ENCODE measurements at regions not wholly inside any gene's neighbourhood (a gene's known extent, or its start where the extent isn't known, plus 50 kb on each side); places are given as distances from the start of the nearest gene placed in this dataset.

DNA sequence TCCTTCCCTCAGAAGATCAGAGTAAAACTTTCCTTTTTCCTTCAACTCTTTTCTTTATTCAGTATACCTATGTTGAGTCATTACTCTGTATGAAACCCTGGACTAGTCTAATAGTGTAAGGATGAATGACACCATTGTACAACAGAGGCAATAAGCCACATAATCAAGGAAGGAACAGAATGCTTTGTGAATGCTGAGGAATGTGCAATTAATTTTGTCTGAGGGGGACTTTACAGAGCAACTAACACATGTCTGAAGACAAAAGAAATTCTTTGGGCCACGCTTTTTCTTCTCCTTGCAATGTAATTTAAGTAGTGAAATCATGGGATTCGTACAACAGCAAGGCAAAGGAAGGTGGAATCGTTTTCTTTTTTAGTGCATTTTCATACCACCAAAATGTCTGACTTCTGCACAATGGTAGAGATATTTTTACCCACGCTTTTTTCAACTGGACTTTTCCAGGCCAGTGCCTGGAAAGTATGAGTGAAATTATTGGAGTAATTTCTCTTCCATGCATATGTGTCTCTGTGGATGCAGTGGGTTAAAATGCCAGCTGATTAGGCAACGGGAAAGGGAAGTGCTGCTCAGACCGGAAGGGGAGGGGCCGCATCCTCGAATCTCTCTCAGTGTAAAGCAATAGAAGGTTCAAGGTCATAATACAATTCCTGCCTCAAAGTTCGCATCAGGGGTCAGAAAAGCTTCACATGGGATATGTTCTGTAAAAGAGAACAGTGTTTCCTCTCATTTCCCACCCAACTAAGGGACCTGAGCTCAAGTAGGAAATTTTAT is 89.9 kb upstream of the MTHFD1L start:
- peak in 2 of 4 experiments; percentile 7 to 11 for DNase-seq

DNA sequence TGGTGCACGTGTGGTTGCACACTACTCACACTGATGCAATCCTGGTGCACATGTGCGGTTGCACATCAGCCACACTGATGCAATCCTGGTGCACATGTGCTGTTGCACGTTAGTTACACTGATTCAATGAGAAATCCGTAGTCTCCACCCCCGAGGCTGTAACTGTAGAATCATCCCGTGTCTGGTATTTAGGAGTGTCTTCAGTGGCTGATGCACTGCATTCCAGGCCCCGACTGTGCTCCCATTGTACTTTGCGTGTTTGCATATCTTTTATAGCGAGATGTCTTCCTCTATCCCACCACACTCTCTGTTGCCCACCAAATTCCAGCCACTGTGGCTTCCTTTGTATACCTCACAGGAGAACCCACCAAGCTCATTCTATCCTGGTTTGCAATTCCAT is 87.8 kb upstream of the MTHFD1L start:
- DNase-seq, result no peak

DNA sequence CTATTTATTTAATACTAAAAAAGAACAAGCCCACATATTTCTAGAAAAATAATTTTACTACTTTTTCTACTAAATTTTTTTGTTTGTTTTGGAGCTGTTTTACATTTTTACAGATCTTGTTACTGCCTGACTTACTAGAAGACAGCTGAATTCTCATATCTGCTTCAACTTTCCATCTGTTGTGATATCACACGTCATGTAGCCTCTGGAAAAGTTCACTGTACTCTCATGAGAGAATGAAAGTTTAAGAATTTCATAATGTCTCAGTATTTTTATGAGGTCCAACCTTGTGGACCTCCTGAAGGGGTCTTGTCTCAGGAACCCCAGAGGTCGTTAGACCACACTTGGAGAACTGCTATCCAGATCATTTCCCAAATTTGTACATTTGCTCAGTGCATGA is 81.7 kb upstream of the MTHFD1L start:
- no peak for DNase-seq

DNA sequence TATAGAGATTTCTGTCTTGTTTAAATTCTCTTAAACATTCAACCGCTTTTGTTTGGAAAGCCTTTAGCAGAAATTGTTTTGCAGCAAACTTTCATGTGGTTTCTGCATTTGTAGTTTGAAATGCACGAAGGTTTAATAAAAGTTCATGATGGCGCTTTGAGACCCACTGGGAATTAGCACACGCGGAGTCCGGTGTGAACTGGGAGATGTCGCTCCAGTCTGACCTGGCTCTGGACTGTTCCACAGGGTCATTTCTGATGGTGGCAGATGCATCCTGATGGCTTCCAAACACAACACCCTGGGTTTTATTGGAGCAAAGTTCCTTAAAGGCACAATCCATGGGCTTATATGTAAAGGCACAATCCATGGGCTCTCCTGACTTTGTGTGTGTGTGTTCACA is 78.1 kb upstream of the MTHFD1L start:
- DNase-seq, result no peak

DNA sequence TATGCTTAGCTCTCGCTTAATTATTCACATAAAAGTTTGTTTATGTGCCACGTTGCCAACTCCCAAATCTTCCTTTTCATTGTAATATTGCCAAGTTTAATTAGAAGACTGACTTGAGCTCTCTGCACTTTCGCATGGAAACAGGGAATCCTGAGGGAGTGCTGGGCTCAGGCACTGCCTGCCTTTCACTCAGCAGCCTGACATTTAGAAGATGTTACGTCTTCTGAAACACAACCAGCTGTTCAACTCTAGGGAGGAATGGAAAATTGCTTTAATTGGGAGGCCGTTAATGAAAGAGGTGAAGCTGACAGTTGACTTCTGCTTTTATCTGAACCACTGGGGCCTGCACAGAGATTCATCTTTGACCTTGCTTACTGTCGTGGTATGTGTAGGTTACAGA is 77.4 kb upstream of the MTHFD1L start:
- DNase-seq, result no peak

DNA sequence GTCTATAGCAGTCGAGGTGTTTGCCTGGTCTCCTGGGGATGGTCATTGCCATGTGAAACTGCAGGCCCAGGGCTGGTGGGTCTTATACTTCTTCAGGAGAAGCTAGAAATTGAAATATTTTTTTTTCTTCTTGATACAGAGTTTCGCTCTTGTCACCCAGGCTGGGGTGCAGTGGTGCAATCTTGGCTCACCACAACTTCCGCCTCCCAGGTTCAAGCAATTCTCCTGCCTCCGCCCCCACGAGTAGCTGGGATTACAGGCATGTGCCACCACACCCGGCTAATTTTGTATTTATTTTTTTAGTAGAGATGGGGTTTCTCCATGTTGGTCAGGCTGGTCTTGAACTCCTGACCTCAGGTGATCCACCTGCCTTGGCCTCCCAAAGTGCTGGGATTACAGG is 75.6 kb upstream of the MTHFD1L start:
- peak in 3 of 4 experiments; percentile 19 to 55 (median 21) for DNase-seq

DNA sequence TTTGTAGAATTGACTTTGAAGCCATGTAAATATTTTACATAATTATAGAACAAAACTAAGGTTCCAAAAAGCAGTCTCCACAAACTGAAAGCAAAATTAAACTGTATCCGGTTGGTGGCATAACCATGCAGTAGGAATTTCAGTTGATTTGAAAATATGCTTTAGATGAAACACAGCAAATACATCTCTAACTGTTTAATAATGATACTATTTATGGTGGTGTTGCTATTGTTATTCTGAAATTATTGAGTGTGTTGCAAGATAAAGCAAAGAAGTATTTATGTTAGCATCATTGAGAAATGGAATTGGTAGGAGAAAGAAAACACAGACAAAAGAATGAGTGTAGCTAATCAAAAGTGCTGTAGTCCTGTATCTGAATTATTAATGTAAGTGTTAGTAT is 73.8 kb upstream of the MTHFD1L start:
- no peak for DNase-seq

DNA sequence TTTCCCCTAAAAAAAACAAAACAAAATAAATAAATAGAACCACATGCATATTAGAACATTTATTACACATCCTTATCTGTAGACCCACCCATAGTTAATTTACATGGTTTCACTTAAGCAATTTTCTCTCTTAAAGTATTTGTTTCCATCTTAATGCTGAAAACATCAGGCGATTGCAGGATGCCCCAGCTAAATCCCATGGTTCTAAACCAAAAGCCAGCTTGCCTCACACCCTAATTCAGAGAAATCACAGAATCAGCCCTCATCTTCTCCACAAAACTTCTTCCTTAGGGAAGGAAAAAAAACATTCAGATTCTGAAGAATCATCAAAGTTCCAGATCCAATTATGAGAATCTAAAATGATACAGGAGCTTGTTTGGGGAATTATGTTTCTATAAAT is 67.6 kb upstream of the MTHFD1L start:
- DNase-seq, result no peak

DNA sequence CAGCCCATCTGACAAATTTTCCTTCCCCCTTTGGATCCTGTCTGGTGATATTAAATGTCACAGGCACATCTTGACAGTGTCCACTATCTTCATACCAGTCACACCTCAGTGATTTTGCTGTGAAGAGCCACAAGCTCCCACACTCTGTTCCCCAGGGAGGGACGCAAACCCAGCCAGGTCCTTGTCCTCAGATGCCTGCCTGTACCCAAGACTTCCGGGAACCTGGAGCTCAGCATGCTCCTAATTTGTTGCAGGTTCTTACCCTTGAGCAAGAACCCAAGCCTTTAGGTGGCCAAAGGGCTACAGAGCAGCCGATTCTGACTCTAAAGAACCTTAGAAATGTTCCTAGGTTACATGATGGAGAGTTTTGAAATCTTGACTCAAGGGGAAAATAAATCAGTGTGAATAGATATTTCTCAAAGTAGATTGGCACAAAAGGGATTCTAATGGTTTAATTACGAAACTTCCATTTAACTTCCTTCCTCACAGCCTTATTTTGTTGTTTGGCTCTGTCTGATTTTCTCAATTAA is 66.2 kb upstream of the MTHFD1L start:
- DNase-seq, result no peak

DNA sequence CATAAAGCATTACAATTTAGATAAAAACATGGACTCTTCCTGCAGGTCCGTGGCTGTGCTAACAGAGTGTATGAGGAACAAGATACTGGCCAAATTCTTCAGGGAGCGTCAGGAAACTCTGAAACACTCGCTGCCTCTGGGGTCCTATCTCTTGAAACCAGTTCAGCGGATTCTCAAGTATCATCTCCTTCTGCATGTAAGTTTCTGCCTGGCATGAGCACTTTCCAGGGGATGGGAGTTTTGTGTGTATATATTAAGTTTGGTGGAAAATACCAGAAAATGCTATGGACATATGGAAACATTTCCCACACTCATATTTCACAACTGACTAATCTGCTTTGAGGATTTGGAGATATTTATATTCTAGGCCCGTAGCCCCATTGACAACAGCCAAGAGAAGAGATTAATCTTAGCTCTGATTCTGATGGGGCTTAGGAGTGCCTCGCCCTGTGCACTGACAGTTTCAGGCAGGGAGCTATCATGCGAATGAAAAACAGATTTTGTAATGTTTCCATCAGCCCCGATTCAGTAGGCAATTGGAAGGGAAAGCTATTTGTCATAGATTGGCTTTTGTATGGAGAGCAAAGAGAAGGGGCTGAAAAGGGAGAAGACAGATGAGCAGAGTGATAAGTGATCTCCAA is 64.7 kb upstream of the MTHFD1L start:
- DNase-seq, result no peak

DNA sequence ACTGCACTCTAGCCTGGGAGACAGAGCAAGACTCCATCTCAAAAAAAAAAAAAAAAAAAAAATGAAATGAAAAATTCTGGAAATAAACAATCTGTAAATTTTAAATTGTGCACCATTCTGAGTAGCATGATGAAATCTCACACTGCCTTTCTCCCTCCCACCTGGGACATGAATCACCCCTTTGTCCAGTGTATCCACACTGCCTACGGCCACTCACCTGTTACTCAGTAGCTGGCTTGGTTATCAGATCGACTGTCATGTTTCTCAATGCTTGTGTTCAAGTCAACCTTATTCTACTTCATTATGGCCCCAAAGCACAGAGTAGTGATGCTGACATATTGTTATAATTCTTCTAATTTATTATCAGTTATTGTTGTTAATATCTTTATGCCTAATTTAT is 58.7 kb upstream of the MTHFD1L start:
- DNase-seq, result no peak

DNA sequence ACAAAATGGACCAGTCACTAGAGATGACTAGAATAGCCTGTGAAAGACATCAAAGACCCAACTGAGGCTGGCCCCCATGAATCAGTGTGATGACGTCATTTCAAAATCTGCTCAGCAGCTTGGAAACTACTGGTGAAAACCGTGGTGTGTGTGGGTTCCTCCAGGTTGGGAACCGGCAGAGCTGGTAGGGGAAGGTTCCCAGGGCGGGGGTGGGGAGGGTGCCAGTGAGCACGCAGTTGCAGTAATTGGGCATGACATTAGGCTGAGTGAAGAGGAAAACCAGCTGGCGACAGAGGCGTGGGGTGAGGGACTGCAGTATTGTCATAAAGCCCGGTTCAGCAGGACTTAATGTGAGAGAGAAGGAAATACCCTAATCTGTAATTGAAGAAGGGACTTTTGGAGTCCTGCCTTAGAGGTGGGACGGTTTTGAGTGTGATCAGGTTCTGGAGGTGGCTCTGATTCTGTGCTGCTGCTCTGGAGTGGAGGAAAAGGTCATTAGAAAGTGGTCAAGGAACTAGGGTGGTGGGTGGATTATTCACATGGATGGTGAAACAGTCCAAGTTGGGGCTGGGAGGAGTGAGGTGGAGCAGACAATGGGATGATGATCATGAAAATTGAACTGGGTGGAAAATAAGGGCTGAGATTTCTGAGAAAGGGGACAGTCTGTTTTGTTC is 52.0 kb upstream of the MTHFD1L start:
- no peak for DNase-seq

DNA sequence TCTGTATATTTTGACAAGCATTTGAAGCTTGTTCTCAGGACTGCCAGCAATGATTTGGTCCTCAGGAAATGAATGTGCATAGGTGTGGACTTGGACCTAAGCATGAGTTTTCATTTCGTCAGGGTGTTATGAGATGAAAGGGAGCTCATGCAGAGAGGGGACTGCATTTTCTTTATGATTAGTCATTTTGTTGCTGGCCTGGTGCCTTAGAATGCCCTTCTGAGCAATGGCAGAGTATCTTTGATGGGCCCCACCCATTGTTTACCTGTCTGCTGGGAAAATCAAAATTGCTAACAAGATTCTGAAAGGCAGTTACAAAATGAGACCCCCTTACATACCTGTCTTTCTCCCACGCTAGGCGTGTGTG is 51.5 kb upstream of the MTHFD1L start:
- DNase-seq, result no peak

All from suppressor macrophage (primary cell).